ENCODE measurements at regions not wholly inside any gene's neighbourhood (a gene's known extent, or its start where the extent isn't known, plus 50 kb on each side); places are given as distances from the start of the nearest gene placed in this dataset.
"Not testable (repeated sequence)": the region's sequence is repeated elsewhere in the genome, so short reads cannot be mapped to it uniquely, and the experiment has no call there.

- DNase-seq (ENCODE audit: low spot score): no peak
These were observed 290.5 kb upstream of the RASA1 start for GRCh38 chr5:86977190-86977589.

GRCh38 chr5:86977808-86978207, 289.9 kb upstream of the RASA1 start:
- no peak for DNase-seq (ENCODE audit: low spot score)

- peak; percentile 8 for DNase-seq (ENCODE audit: low spot score)
These were observed 287.8 kb upstream of the RASA1 start for GRCh38 chr5:86979811-86980411.

DNA sequence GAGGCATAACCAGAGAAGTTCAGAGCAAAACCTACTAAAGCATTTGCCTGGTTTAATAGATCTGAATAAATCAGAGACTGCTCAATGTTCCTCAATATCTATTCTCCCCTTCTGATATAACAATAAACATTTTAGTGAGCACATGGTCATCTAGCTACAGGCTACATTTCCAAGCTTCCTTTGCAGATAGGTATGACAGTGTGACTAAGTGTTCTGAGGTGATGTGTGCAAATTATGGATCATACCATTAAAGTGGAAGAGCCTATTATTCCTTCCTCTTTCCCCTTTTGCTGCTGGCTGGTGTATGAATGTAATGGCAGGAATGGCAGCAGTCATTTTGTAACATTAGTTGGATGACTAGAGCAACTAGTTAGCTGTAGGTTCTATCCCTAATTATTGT, 285.8 kb upstream of the RASA1 start:
- DNase-seq (ENCODE audit: low spot score): no peak

GRCh38 chr5:86983208-86983607, 284.5 kb upstream of the RASA1 start:
- DNase-seq (ENCODE audit: low spot score): no peak

GRCh38 chr5:86986837-86987236, 280.8 kb upstream of the RASA1 start:
- no peak for DNase-seq (ENCODE audit: low spot score)

DNA sequence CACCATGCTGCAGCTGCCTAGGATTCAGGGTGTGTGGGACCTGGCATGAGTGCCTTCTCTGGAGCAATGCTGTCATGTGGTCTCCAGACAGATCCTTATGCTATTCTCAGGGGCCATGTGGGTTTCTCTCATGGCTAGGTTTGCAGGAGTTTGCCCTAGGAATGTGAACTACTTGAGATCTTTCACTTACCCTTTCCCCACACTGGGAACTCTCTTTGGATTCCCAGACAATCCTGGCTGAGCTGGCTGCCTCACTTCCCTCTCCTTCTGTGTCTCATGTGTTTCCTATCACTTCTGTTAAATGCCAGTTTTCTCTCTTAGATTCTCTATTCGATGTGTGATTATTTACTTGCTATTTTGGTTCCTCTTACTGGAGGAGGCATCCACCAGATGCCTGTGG, 270.2 kb upstream of the RASA1 start:
- DNase-seq (ENCODE audit: low spot score): no peak

GRCh38 chr5:86999951-87000350, 267.7 kb upstream of the RASA1 start:
- no peak for DNase-seq (ENCODE audit: low spot score)

GRCh38 chr5:87002485-87002884, 265.2 kb upstream of the RASA1 start:
- no peak for DNase-seq (ENCODE audit: low spot score)

GRCh38 chr5:87004101-87004500, 263.6 kb upstream of the RASA1 start:
- no peak for DNase-seq (ENCODE audit: low spot score)

- DNase-seq (ENCODE audit: low spot score): no peak
These were observed 259.9 kb upstream of the RASA1 start for GRCh38 chr5:87007737-87008136.

DNA sequence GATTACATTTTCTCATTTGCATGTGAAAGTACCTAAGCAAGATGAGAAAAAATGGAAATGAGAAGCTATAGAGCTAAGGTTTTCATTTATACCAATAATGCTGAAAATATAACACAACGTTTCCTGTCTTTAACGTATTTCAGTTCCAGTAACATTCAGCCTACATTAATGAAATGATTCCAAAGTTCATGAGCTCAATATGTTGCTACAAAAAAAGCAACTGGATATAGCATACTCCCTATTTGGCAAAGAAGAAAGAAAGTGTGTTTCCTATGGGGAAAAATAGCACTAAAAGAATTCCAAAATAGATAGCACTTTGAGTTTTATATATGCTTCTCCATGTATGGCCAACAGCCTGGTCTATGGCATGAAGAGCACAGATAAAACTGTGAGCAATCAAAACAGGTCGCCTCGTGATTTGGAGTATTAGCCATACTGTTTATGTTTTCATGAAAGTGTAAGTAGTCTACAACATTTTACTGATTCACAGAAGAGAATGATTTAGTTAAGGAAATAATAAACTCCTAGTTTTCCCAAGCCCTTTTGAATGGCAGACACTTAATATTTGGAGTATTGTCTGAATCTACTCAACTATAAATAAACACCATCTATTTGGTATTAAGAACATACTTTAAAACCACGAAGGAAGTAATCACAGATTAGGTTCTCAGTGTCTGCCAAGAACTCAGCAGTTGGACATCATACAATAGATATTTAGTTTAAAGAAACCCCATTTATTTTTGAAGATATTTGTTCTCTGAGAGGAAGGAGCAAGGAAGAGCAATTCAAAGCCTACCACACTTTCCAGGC, 258.7 kb upstream of the RASA1 start:
- DNase-seq (ENCODE audit: low spot score): no peak

GRCh38 chr5:87010736-87011135, 256.9 kb upstream of the RASA1 start:
- no peak for DNase-seq (ENCODE audit: low spot score)

GRCh38 chr5:87015901-87016300, 251.8 kb upstream of the RASA1 start:
- DNase-seq (ENCODE audit: low spot score): no peak

DNA sequence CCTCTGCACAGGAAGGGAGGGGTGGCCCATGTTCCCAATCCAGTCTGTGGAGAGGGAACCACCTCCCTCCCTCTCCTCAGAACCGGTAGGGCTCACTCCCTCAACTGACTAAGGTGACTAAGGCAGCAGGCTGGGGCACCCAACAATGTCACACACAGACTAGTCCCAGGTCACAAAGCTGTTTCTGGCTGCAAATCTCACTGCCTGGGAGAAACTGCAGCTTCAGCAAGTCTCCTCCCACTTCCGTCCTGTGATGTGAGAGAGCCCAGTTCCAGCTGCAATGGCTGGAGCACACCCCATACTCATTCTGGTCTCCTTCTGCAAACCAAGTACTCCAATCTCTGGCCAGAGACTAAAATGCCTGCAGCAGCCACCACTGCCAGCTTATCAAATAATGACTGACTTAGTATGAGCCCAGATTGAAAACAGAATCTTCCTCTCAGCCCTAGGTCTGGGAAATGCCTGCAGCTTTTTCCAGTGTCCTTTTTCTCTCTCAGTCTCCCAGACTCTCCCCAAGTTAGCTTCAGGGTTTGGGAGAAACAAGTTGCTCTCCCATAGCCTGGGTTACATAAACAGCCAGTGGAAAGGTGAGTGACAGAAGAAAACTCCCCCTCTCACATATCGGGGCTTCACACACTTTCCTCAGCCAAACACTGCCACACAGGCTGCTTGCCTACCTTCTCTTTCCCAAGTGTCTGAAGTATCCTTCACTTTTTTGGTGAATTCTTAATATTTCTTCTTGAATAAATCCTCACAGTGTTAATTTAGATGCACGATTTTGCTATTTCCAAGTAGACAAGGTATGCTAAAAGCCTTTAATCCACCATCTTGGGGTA, 247.4 kb upstream of the RASA1 start:
- peak; percentile 24 for DNase-seq (ENCODE audit: low spot score)

DNA sequence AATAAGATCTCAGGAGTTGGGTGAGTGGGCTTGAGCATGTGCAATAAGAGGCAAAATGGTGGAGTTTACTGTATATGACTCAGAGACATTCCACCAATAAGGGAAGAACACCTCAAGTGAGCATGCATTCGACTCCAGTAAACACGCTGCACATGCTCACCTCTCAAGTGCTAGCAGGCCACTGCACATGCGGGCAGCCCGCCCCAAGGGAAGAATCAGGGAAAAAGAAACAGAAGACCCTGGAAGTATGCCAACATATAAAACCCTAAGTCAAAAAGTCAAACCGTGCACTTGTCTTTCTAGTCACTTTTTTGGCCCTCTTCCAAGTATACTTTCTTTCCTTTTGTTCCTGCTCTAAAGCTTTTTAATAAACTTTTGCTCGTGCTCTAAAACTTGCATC, 245.3 kb upstream of the RASA1 start:
- DNase-seq (ENCODE audit: low spot score): no peak

- no peak for DNase-seq (ENCODE audit: low spot score)
These were observed 240.1 kb upstream of the RASA1 start for GRCh38 chr5:87027570-87027969.

- no peak for DNase-seq (ENCODE audit: low spot score)
These were observed 237.7 kb upstream of the RASA1 start for GRCh38 chr5:87029951-87030350.

DNA sequence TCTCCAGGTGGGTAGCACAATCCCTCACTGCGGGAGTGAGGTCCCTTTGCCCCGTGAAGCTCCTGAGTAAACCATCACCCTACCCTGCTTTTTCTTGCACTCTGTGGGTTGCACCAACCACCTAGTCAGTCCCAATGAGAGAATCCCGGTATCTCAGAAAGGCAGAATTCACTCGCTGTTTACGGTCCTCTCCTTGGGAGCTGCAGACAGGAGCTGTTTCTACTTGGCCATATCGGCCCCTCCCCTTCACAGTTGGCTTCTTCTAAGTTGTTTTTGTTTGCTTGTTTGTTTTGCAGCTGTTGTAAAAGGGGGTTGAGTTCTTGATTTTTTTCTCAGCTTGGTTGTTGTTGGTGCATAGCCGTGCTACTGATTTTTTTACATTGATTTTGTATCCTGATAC, 237.0 kb upstream of the RASA1 start:
- no peak for DNase-seq (ENCODE audit: low spot score)

- no peak for DNase-seq (ENCODE audit: low spot score)
These were observed 233.1 kb upstream of the RASA1 start for GRCh38 chr5:87034557-87034956.

- DNase-seq (ENCODE audit: low spot score): no peak
These were observed 225.1 kb upstream of the RASA1 start for GRCh38 chr5:87042554-87042953.

DNA sequence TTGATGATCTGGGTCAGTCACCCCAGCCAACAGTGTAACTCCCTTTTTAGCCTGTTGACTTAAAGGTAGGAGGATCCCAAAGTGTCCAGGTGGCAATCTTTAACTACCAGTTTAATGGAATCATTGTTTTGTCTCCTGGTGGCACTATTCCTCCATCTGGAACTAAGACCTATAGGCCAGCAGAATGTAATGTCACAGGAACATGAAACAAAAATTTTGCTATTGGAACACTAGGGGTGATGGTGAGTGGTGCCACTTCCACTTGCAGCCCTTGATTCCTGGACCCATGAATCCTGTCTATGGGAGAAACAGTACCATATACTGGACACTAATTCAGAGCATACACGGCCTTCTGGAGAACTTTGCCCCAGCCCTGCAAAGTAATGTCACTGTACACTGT, 219.5 kb upstream of the RASA1 start:
- DNase-seq (ENCODE audit: low spot score): no peak

DNA sequence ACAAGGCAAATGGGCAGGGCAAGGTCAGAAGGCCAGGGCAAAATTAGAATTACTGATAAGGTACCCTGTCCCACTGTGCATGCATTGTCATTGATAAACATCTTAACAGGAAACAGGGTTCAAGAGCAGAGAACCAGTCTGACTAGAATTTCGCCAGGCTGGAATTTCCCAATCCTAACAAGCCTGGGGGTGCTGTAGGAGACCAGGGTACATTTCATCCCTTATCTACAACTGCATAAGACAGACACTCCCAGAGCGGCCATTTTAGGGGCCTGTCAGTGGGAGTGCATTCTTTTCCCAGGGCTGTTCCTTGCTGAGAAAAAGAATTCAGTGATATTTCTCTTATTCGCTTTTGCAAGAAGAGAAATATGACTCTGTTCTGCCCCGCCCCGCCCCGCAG, 218.7 kb upstream of the RASA1 start:
- DNase-seq (ENCODE audit: low spot score): not testable (repeated sequence)
